Forelimb muscle (tissue), 1 donor: ENCODE measurements at regions not wholly inside any gene's neighbourhood (a gene's known extent, or its start where the extent isn't known, plus 50 kb on each side); places are given as distances from the start of the nearest gene placed in this dataset.

Source experiments
- DNase-seq: peaks from one replicate; pipeline ENCODE4 v3.0.0-alpha.2; 2013; ENCODE audit warnings: low read depth

- no peak for DNase-seq
Measured at GRCh38 chr1:4044967-4045366, 144.9 kb upstream of the C1orf174 start.

DNA sequence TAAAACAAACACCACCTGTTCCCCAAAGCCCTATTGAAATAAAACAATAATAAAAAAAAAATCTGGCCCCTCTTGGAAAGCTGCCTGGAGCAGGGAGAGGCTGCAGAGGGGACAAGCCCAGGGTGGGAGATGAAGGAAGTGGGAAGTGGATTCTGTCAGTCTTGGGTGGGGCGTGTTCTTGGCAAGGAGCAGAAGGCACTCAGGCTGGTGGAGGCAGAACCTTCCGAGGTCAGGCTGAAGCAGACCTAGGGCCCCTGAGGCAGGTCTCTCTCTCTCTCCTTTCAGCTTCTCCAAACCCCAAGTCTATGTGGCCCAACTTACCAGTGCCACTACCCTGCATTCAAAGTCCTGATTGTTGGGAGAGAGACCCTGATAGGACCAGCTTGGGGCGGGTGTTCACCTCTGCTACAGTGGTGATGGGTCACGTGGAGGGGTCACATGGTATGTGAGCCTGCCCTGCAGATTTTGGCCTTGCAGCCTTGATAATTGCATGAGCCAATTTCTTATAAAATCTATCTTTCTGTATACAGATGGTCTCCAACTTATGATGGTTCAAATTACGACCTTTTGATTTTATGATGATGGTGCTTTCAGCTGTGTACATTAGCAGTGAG, 145.4 kb upstream of the C1orf174 start:
- DNase-seq = no peak

GRCh38 chr1:4046836-4047461, 146.9 kb upstream of the C1orf174 start:
- DNase-seq = no peak

- no peak for DNase-seq
Measured at GRCh38 chr1:4047666-4048065, 147.6 kb upstream of the C1orf174 start.

DNA sequence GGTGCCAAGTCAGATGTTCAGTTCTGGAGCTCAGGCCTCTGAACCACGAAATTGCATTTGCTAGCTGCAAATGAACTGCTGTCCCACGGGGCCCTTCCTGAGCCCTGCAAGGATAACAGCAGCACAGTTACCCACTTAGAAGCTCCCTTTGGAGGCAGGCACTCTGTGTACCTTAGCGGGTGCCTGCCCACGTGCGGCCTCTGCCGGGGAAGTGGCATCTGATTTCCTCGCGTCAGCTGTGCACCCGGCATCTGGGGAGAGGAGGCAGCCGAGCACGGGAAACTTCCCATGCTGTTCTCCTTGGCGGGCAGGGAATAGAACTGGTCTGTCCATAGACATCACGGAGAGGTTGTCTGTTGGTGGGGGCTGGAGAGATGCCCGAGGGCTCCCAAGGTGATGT, 148.0 kb upstream of the C1orf174 start:
- no peak for DNase-seq

DNA sequence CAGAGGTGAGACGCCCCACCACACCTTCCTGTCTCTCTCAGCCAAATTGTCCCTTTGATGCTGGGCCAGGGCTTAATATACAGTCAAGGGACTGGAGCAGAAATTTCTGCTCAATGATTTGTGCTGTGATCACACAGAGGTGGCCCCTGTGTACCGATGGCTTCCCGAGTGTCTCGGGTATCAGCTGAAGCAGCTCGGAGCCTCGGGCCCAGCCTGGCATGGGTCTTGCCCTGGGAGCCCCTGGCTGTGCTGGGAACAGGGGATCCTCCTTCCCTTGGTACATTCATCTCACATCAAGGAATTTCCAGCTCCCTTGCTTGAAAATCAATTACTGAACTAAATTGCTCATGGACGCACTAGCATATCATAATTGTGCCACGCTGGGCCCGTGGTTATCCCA, 148.8 kb upstream of the C1orf174 start:
- DNase-seq = no peak

GRCh38 chr1:4050998-4051397, 150.9 kb upstream of the C1orf174 start:
- no peak for DNase-seq

GRCh38 chr1:4052657-4053056, 152.6 kb upstream of the C1orf174 start:
- DNase-seq = no peak

DNA sequence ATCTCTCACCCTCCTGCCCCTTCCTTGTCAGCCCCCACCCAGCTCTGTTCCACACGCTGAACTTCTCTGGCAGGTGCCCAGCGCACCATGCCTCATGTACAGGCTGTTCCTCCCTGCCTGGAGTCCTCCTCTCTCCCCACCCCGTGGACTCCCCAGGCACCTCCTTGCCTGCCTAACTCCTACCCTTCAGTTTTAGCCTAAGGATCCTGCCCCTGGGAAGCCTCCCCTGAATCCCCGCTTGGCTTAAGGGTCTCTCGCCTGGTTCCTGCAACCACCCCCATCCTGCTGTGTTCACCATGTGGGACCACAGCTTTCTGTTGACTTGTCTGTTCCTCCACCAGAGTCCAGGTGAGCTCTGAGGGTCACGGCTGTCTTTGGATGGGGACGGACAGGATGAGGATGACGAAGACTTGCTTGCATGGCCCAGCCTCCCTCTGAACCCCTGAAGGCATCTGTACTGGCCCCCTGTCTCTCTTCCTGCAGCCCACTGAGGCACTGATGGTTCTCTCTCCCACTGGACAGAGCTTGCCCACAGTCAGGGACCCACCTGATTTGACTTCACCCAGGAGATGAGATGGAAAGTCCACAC, 153.2 kb upstream of the C1orf174 start:
- no peak for DNase-seq

- no peak for DNase-seq
Measured at GRCh38 chr1:4053774-4054173, 153.7 kb upstream of the C1orf174 start.

DNA sequence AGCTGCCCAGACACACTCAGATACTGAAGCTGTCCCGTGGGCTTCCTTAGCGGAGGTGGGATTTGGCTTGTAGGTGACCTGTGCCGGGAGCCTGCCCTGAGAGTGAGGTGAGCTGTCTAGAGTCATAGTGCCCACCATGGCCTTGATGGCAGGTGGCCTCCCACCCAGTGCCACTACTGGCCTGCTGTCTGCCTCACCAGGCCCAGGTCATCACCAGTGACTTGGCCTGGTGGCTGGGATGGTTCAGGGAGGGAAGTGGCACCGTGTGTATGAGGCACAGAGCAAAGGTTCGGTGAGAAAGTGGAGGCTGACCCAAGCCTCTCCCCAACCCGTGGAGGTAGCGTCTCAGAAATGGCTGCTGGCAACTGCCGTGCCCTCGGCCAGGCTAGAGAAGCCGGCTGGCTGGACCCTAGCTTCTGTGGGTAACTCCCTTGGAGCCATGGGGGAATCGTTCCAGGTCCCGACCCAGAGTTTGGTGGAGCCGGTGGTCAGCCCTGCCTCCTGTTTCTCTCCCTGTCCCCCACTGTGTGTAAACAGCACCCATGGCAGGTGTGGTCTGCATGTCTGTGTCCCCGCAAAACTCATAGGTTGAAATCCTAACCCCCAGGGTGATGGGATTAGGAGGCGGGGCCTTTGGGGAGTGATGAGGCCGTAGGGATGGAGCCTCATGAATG, 155.4 kb upstream of the C1orf174 start:
- no peak for DNase-seq

DNA sequence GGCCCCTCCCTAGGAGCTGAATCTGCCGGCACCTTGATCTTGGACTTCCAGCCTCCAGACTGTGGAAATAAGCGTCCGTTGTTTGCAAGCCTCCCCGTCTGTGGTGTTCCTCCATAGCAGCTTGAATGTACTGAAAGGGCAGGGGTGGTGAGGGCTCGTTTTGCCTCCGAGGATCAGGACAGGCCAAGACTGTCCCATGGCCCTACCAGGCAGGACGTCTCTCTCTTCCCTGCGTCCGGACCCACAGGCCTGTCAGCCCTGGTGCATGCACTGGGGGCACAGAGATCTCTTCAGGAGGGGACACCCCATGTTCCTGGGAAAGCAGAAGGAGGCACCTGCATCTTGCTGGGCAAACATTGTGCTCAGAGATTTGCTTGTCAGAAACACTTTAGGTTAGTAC, 156.3 kb upstream of the C1orf174 start:
- no peak for DNase-seq

- no peak for DNase-seq
Measured at GRCh38 chr1:4056989-4057388, 156.9 kb upstream of the C1orf174 start.

DNA sequence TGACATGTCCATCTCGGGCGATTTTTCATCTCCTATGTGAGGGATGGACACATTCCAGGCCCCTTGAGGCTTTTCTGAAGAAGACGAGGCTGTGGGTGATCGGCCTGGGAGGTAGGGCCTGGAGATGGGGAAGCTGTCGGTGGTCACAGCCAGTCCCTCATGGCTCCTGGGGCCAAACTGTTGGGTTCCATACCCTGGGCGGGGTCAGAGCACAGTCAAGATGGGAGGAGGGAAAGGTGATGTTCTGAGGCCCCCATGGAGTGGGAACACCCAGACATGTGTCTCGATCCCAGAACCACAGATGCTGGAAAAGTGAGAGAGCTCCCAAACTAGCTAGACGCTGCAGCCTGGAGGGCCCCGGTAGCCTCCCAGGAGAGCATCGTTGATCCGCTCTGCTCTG, 157.5 kb upstream of the C1orf174 start:
- no peak for DNase-seq

GRCh38 chr1:4058122-4058521, 158.1 kb upstream of the C1orf174 start:
- DNase-seq = no peak

- no peak for DNase-seq
Measured at GRCh38 chr1:4058706-4059105, 158.6 kb upstream of the C1orf174 start.

DNA sequence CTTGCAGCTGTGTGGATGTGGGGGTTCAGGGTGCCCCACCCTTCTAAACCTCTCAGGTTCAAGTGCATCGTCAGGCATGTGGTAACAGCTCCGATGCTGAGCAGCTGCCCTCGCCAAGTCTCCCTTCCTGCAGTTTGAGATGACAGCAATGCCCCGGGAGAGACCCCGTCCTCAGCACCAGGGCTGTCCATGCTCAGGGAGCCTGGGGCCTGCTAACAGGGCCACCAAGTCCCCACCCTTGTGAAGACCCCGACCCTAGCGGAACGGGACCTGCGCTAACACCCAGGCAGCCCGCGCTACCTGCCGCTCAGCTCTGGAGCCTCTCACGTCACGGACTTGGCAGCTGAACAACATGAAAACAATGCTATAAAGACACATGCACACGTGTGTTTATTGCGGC, 159.2 kb upstream of the C1orf174 start:
- no peak for DNase-seq

DNA sequence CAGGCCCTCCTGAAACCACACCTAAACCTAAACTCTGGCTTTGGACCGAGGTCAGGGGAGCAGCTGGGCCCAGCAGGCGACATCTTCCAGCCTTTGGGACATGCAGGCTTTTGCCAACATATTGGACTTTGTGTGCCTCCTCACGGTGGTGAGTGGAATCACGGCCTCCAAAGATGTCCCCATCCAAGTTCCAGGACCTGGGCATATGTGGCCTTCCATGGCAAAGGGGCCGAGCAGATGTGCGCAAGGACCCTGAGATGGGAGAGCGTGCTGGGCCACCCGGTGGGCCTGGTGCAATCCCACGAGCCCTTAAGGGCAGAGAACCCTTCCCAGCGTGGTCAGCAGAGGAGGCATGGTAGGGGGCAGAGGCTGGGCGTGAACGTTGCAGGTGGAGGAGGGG, 160.8 kb upstream of the C1orf174 start:
- no peak for DNase-seq

- DNase-seq = no peak
Measured at GRCh38 chr1:4061521-4062031, 161.5 kb upstream of the C1orf174 start.

DNA sequence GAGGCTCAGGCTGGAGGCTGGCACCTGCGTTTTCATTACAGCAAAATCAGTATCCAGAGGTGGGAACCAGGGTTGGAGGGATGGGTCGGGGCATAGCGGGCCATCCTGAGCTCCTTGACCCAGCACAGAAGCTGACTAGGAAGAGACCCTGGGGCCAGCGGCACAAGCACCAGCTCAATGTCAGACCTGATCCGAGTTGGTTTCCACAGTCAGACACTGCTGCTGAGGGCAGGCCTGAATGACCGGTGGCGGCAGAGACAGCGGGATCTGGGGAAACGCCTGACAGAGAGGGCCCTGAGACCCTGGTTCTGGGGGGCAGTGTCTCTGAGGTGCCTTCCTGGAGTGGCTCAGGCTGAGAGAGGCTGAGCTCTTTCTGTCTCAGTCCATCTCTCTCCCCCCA, 162.0 kb upstream of the C1orf174 start:
- no peak for DNase-seq

DNA sequence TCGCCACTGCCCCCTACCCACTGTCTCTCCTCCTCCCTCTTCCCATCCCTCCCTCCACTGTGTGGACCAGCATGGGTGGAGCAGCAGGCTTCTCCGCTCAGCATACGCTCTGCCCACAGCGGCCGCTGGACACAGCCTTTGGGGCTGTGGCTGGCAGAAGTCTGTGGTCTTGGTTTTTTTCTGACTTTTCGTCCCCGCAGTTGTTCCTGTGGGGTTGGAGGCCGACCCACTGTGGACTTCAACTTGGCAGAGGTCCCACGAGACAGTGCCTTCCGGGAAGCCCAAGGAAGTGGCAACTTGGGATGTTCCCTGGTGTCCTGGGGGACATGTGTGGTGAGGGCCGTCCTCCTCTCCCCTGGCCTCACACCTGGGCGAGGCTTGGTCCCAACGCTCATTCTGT, 162.5 kb upstream of the C1orf174 start:
- no peak for DNase-seq

DNA sequence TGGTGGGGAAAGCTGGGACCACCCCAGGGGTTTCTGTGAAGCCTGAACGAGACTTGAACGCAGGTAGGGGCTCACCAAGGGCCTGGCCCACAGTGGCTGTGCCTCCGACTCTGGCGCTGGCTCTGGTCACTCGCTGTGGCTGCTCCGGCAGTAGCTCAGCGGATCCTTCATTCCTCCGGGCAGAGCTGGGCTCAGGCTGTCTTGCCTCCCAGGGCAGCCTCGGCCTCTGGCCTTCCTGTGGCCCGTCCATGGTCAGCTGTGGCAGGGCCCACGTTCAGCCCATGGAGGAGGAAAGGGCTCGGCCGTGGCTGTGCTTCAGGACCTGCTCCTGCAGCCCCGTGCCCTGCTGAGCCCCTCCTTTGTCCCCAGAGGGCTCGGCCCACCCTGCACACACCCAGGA, 162.9 kb upstream of the C1orf174 start:
- no peak for DNase-seq

DNA sequence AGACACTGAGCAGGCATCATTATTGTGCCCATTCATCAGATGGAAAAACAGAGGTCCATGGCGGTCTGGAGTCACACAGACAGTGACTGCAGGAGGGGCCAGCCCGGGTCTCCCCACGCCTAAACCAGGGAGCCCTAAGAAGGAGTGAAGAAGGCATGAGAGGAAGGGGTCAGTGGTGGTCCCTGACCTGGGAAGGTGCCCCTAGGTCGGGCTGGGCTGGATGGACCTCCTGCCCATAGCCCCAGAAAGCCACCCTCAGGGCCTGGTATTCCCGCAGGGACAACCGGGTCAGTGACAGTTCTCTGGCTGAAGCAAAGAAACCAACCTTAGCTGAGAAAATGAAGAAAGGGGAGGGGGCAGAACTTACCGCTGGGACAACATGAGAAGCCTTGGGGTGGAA, 163.4 kb upstream of the C1orf174 start:
- no peak for DNase-seq
